Left ventricle myocardium inferior (tissue), 1 donor: ENCODE measurements at regions not wholly inside any gene's neighbourhood (a gene's known extent, or its start where the extent isn't known, plus 50 kb on each side); places are given as distances from the start of the nearest gene placed in this dataset.

Experiments
- DNase-seq: peaks from one replicate; pipeline ENCODE4 v3.0.0-alpha.2; 2020
- H3K27ac ChIP-seq: fragments of 200-600 bp; replicated peaks from 2 replicates; pipeline ENCODE4 v1.8.0; 2021
- H3K27me3 ChIP-seq: fragments of 200-600 bp; 2 replicates; pipeline ENCODE4 v1.8.0; 2021; ENCODE audit warnings: low read depth
- H3K36me3 ChIP-seq: fragments of 200-600 bp; 2 replicates; pipeline ENCODE4 v1.8.0; 2021
- H3K4me1 ChIP-seq: fragments of 200-600 bp; 2 replicates; pipeline ENCODE4 v1.8.0; 2021
- H3K4me3 ChIP-seq: fragments of 200-600 bp; 2 replicates; pipeline ENCODE4 v1.8.0; 2021; ENCODE audit warnings: mild to moderate bottlenecking, moderate library complexity
- H3K9me3 ChIP-seq: fragments of 200-600 bp; replicated peaks from 2 replicates; pipeline ENCODE4 v1.8.0; 2021
- CTCF ChIP-seq: fragments of 200-600 bp; IDR thresholded peaks from 2 replicates; pipeline ENCODE4 v1.8.0; 2021; ENCODE audit warnings: antibody characterized with exemption, mild to moderate bottlenecking, borderline replicate concordance
- intact Hi-C: fragments of 100-400 bp; cut with micrococcal nuclease; formaldehyde crosslinking; loops from one replicate; pipeline ENCODE4 v1.11.0; 2022
- donor health status: DM: no; HTN: yes; CAD: no; lungs with severe emphysema.

GRCh38 chr11:106302416-106302815, 225.0 kb downstream of the AASDHPPT start:
- intact Hi-C loops, result no loop called here
- no peaks in the 10 kb centered on the region for H3K27me3 ChIP-seq
- H3K36me3 ChIP-seq, result no peaks in the 10 kb centered on the region
- H3K9me3 ChIP-seq, result peaks cover 39% of the 10 kb centered on the region
- TF ChIP-seq CTCF, result no peak
- H3K4me3 ChIP-seq, result no peak overlapping the region
- DNase-seq, result no peak
- no peak overlapping the region for H3K27ac ChIP-seq
- H3K4me1 ChIP-seq, result no peaks in the 10 kb centered on the region

- H3K4me3 ChIP-seq, result no peak overlapping the region
- no peak for DNase-seq
- no peak for TF ChIP-seq CTCF
These were observed 226.8 kb downstream of the AASDHPPT start for GRCh38 chr11:106304274-106304673.

GRCh38 chr11:106305458-106305857, 228.0 kb downstream of the AASDHPPT start:
- Histone ChIP-seq H3K27me3 (no peaks in the 10 kb centered on the region), H3K4me3 (no peak overlapping the region), H3K27ac (no peak overlapping the region), H3K9me3 (peaks cover 28% of the 10 kb centered on the region), H3K4me1 (no peaks in the 10 kb centered on the region), H3K36me3 (no peaks in the 10 kb centered on the region)
- no peak for TF ChIP-seq CTCF
- intact Hi-C loops, result no loop called here
- DNase-seq, result no peak

More at GRCh38 chr11:106304274-106304673, 226.8 kb downstream of the AASDHPPT start:
- Histone ChIP-seq H3K9me3 (peaks cover 35% of the 10 kb centered on the region), H3K4me1 (no peaks in the 10 kb centered on the region), H3K36me3 (no peaks in the 10 kb centered on the region), H3K27ac (no peak overlapping the region), H3K27me3 (no peaks in the 10 kb centered on the region)
- intact Hi-C loops, result no loop called here

GRCh38 chr11:106306942-106307341, 229.5 kb downstream of the AASDHPPT start:
- H3K4me3 ChIP-seq, result no peak overlapping the region
- no peak overlapping the region for H3K27ac ChIP-seq
- H3K36me3 ChIP-seq, result no peaks in the 10 kb centered on the region
- H3K9me3 ChIP-seq, result peaks cover 19% of the 10 kb centered on the region
- intact Hi-C loops, result no loop called here
- no peak for TF ChIP-seq CTCF
- H3K4me1 ChIP-seq, result no peaks in the 10 kb centered on the region
- H3K27me3 ChIP-seq, result no peaks in the 10 kb centered on the region
- DNase-seq, result no peak

GRCh38 chr11:106309070-106309684, 231.7 kb downstream of the AASDHPPT start:
- Histone ChIP-seq H3K36me3 (no peaks in the 10 kb centered on the region), H3K27ac (no peak overlapping the region), H3K4me1 (no peaks in the 10 kb centered on the region), H3K9me3 (no peaks in the 10 kb centered on the region), H3K4me3 (no peak overlapping the region), H3K27me3 (no peaks in the 10 kb centered on the region)
- intact Hi-C loops, result no loop called here
- no peak for DNase-seq
- no peak for TF ChIP-seq CTCF
